ENCODE measurements at regions not wholly inside any gene's neighbourhood (a gene's known extent, or its start where the extent isn't known, plus 50 kb on each side); places are given as distances from the start of the nearest gene placed in this dataset.

DNA sequence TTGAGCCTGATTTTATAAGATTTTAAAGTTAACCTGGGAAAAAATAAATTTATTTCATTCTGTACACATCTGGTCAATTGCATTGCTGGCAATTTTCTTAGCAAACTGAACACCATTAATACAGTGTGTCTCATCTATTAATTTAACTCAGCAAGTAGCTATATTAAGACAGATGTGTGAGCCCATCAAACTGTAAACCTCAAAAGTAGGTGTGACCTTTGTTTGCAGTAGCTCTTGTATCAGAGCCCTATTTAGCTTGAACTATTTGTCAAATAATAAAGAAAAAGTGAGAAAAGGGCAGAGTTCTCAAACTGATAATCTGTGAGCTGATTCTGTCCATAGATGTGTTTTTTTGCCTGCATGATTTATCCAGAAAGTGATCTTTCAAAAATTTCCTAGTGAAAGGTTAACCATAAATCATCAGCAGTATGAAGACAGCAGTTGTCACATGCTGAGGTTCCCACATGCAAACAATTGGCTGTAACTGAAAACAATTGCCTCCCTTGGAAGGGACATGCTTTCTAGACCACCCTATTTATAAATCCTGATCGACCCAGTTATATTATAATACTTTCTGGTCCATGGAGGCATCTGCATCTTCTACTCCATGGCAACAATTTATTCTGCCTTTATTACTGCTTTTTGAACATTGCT lies 646.5 kb downstream of the NSUN3 start:
- TF ChIP-seq, protein P1, sequence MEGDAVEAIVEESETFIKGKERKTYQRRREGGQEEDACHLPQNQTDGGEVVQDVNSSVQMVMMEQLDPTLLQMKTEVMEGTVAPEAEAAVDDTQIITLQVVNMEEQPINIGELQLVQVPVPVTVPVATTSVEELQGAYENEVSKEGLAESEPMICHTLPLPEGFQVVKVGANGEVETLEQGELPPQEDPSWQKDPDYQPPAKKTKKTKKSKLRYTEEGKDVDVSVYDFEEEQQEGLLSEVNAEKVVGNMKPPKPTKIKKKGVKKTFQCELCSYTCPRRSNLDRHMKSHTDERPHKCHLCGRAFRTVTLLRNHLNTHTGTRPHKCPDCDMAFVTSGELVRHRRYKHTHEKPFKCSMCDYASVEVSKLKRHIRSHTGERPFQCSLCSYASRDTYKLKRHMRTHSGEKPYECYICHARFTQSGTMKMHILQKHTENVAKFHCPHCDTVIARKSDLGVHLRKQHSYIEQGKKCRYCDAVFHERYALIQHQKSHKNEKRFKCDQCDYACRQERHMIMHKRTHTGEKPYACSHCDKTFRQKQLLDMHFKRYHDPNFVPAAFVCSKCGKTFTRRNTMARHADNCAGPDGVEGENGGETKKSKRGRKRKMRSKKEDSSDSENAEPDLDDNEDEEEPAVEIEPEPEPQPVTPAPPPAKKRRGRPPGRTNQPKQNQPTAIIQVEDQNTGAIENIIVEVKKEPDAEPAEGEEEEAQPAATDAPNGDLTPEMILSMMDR (conservative IDR thresholded peaks at IDR 0.05; ENCODE audit: low read depth, low read length), result no peak
- no peak for TF ChIP-seq EZH2 (IDR thresholded peaks at IDR 0.05; ENCODE audit: borderline replicate concordance, low read depth, low read length, poor library complexity, severe bottlenecking)

Data from A673 (cell line).